T-helper 1 cell (primary cell): ENCODE measurements at regions not wholly inside any gene's neighbourhood (a gene's known extent, or its start where the extent isn't known, plus 50 kb on each side); places are given as distances from the start of the nearest gene placed in this dataset.
"Not testable (repeated sequence)": the region's sequence is repeated elsewhere in the genome, so short reads cannot be mapped to it uniquely, and the experiment has no call there.

Experiments
- DNase-seq, 5 donors: peaks; one replicate each; pipeline ENCODE4 v3.0.0-alpha.2; 2012 to 2020

- no peak for DNase-seq
Observed at GRCh38 chr3:26193558-26193957, 403.7 kb downstream of the OXSM start.

- no peak for DNase-seq
Observed at GRCh38 chr3:26196781-26197180, 406.9 kb downstream of the OXSM start.

DNA sequence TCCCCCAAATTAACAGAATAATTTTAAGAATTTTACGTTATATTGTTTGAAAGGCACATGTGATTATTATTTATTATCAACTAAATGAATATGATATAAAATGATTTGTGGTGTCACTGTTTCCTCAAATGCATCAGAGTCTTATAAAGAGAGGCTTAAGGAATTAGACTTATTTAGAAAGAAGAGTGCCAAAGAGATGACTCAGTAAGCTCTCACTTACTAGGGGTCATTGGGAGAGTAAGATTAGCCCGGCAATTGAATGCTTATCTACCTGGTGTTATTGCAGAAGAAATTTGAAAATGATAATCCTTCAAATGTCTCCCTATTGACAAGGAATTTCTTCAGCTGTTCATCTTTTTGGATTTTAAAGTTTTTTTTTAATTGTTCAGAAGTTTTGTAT is 408.7 kb downstream of the OXSM start:
- no peak for DNase-seq

DNA sequence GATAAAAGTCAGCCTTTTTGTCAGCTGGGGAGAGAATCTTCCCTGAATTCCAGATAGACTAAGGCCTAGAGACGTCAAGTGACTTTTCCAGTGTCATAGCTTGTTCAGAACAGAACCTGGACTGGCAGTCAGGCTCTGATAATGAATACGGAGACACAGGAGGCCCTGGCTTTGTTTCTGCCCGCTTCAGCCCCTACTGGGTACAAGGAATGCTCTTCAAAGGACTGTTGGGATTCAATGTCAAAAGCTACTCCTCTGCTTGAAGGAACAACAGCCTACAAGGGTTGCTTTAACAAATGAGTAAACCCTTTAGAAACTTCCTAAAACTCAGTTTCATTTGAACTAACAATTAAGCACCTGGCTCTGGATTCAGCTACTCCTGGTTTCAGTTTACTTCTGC is 412.3 kb downstream of the OXSM start:
- no peak for DNase-seq

DNA sequence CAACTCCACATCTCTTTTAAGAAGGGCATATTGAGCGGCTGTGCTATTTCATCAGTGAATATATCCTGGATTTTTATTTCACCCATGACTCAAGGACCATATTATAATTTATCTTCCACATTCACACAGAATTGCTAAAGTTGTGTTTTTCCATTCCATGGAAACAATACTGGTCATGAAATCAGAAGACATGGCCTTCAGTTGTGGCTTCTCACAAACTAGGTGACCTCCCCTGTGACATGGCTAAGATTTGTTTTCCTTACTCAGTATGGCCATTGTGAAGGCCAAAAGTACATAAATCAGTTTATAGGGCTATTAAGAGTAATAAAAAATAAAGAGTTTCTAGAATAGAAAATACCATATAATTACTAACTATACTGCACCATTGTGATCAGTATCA is 415.6 kb downstream of the OXSM start:
- no peak for DNase-seq

DNA sequence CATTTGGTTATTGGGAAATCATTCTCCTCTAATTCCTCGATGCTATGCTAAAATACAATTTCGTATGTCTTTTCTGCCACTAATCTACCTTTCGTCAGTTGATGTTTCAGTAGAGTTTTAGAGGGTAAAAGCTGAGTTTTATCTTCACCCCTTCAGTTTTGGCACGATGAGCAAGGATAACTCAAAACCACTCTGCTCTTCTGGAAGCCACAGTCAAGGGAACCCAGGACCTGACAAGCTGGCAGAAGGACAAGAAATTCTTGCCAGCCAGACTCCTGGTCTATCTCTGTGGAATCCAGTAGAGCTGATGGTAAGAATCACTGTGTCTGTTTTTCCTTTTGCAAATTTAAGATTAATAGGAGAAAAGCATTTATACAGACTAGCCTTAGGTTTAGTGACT is 414.4 kb upstream of the LRRC3B start:
- DNase-seq, result no peak

- no peak for DNase-seq
Observed at GRCh38 chr3:26229801-26230200, 392.8 kb upstream of the LRRC3B start.

DNA sequence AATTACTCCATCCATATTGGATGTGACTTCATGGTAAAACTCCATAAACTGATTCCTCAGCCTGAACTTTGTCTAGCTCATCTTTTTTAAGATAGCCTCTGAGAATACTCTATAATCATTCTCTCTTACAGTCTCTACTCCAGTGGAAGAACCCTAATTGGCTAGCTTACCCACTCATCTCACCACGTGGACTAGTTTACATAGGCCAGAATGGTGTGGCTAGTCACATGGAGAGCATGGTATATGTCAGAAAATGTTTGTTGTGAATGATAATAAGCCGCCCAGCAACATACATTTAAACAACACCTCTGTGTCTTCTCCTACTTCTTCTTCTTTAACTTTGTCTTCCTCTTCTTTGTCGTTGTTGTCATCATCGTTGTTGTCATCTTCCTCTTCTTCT is 389.2 kb upstream of the LRRC3B start:
- DNase-seq, result no peak

DNA sequence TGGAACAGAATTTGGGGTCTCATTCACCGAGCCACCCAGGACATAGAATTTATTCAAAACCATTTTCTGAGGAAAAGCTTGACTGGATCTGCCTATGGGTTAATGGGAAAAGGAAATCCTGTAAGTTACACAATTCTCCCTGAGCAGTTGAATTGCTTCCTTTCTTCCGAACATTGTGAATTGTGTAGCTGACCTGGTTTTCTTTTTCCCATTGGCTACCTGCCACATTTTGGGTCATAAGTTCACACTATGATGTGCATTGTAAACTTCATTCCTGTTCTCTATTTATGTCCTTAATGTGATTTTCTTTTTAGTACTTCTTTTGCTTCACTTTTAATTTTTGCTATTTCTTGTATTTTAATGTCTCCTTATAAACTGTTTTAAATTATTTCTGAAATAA is 386.0 kb upstream of the LRRC3B start:
- DNase-seq, result no peak

DNA sequence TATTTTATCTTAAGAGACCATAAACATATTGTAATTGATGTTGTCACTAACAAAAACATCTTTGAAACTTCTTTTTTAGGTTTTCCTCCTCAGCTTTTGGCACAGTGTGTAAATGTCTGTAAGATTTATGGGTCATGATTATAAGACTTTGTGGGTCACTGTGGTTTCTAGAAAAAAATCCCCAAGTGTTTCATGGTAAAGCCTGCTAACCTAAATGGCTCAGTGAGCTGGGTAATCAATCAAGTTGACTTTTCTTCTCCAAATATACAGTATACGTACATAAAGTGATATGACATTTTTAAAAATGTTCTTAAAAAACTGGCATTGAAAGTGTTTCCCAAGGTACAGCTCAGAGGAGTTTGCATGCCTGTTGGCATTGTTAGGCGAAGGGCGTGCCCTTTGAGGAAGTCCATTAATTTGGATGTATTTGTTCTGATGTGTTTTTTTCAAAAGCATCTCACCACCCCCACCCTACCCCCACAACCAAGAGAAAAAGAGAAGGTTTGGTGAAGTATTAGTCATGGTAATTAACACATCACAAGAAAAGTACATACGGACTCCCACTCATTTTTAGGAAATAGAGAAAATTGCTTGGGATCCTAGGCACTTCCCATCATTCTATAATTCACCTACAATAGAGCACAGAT is 385.4 kb upstream of the LRRC3B start:
- no peak for DNase-seq

DNA sequence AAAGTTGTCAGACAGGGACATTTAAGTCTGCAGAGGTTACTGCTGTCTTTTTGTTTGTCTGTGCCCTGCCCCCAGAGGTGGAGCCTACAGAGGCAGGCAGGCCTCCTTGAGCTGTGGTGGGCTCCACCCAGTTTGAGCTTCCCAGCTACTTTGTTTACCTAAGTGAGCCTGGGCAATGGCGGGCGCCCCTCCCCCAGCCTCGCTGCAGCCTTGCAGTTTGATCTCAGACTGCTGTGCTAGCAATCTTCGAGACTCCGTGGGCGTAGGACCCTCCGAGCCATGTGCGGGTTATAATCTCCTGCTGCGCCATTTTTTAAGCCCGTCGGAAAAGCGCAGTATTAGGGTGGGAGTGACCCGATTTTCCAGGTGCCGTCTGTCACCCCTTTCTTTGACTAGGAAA is 378.0 kb upstream of the LRRC3B start:
- DNase-seq, result not testable (repeated sequence)

DNA sequence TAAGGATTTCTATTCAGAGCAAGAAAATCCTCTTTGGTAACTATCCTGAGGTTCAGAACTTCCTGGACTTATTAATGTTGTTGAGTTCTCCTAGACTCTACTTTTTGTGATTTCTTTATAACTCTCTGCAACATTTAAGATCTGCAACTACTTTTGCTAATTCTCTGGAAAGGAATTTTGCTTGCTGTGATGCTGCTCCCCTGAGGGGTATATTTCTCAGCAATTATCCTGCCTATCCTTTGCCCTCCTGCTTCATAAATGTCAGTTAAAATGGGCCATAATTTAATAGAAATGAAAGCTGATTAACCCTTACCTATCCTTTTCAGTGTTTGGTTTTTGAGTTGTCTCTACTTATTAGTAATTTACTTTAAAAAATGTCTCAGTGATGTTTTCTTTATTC is 377.3 kb upstream of the LRRC3B start:
- no peak for DNase-seq

DNA sequence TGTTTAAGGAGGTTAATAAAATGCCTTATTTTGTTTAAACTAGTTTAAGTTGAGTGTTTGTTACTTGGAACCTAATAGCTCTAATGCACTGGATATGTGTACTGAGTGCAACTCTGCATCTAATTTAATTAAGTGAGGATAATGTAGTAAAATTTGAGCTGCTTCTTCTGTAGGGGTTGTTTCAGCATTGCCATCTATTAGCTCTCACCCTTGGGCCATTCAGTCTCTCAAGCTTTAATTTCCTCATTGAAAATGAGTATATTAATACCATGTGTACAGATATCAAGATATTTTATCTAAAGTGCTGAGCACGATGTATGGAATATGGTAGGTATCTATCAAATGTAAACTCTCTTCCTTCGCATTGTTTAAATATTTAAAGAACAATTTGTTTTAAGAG is 375.7 kb upstream of the LRRC3B start:
- no peak for DNase-seq

GRCh38 chr3:26247712-26248111 is 374.9 kb upstream of the LRRC3B start:
- no peak for DNase-seq

DNA sequence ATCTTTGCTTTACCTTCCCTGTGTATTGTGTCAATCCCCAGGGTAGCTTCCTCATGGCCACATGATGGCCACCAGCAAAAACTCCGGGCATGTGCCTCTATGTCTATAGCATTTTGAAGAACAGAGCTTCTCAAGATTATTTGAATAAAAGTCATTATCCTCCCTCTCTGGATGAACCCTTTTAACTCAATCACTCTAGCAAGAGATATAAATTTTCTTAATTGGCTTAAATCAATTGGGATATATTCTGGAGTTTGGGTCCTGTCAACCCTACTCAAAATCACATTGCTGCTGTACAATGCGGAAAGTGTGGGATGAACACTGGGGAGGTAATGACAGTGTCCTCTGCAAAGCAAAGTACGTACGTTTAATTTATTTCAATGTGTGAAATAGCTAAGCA is 370.6 kb upstream of the LRRC3B start:
- DNase-seq, result no peak

DNA sequence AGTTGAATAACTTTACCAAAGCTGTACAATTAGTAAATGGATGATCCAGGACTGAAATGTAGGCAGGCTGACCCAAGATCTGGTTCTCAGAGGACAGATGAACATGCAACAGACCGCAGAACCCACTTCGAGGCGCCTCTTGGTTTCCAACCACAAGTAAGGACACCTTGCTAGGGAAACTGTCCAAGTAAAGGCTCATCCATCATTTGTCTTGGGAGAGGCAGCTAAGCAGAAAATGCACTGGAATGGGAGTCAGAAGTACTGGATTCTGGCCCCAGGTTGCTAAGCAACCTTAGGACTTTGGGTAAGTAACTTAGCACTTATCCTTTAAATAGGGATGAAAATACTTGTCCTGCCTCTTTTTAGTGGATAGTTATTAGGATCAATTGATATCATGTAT is 366.3 kb upstream of the LRRC3B start:
- DNase-seq, result no peak

DNA sequence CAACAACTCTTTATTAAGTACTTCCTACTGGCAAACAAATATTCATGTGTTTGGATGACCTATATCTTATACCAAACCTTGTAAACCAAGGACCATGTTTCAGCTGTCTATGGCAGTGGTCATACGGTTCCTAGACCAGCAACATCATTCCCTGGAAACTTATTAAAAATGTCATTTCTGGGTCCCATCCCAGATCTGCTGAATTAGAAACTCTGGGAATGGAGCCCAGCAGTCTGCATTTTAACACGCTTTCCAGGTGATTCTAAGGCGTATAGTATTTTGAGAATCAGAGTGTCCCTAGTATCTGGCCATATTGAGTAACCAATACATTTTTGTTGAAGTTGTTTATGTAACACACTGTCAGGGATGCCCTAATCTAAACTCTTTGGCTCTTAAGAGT is 363.4 kb upstream of the LRRC3B start:
- DNase-seq, result no peak

DNA sequence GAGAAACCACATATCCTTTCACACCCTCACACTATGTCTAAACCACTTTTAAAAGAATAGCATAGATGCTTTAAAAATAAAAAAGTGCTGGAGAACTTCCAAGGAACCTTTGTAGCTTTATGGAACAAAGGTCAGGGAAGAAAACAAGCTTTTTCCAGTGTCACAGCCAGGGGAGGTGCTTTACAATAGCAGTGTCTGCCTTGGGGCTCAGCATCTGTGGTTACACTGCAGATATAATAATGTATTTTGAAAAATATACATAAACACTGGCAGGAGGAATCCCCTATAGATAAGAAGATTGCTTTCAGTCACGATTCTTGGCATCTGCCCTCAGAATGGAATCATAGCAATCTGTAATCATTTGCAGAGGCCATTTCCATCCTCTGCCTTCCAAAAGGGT is 362.4 kb upstream of the LRRC3B start:
- no peak for DNase-seq

DNA sequence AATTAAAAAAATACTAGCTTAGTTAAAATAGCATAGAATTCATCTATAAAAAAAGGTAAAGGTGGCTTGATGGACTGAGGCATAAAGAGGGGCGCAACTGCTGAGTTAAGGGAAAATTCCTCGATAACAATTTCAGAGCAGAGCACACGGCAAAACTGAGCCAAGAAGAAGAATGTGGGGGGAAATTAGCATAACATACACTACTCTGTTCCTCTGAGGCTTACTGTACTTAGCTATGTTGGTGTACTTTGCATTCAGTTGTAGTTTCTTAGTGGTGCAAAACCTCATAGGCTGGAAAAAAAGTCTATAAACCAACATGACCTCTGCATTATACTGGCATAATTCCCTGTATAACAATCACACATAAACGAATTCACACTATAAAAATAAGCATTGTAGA is 357.9 kb upstream of the LRRC3B start:
- no peak for DNase-seq

GRCh38 chr3:26271848-26272247 is 350.7 kb upstream of the LRRC3B start:
- no peak for DNase-seq

DNA sequence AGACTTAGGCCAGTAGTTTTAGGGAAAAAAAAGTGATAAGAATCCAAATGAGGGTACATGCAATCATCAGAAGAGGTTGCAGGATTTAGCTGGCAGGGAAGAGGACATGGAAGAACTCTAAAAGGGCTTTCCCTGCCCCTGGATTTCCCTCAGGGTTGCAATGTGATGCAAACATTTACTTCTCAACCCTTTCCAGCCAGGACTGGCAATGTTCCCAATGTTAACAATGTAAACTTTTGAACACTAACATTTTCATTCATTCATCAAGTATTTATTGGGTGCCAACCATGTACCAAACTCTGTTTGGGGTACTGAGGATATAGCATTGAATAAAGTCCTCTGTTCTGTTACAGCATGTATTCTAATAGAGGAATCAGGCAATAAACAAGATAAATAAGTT is 349.4 kb upstream of the LRRC3B start:
- DNase-seq, result no peak

- DNase-seq, result no peak
Observed at GRCh38 chr3:26279091-26279490, 343.5 kb upstream of the LRRC3B start.

DNA sequence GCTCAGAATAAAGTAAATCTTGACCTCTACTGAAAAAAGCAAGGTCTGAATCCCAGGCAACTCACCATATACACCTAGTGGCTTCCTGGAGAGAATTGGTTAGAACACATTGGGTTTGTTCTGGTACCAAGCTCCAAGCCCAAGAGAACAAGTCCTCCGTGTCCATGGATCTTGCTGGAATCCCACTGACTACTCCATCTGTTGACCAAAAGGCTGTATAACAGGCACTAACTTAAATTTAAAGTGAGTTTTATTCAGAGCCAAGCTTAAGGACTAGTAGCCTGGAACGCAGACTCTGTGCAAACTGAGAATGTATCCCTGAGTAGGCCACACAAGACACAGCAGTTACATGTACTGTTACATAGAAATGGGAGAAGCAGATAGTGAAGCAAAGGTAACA is 342.1 kb upstream of the LRRC3B start:
- DNase-seq, result no peak

GRCh38 chr3:26281284-26281985 is 341.1 kb upstream of the LRRC3B start:
- DNase-seq, result no peak

DNA sequence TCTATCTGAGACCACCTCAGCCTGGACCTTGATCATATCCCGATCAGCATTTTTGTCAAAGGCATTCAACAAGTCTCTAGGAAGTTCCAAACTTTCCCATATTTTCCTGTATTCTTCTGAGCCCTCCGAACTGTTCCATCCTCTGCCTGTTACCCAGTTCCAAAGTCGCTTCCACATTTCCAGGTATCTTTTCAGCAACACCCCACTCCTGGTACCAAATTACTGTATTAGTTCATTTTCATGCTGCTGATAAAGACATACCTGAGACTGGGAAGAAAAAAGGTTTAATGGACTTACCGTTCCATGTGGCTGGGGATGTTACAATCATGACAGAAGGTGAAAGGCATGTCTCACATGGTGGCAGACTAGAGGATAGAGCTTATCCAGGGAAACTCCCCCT is 338.1 kb upstream of the LRRC3B start:
- DNase-seq, result not testable (repeated sequence)
